ENCODE measurements at regions not wholly inside any gene's neighbourhood (a gene's known extent, or its start where the extent isn't known, plus 50 kb on each side); places are given as distances from the start of the nearest gene placed in this dataset.

GRCh38 chr11:69378303-69379141 is 84.6 kb downstream of the MYEOV start:
- no peak for DNase-seq (ENCODE audit: low spot score)

- DNase-seq (ENCODE audit: low spot score), result no peak
These were observed 86.5 kb downstream of the MYEOV start for GRCh38 chr11:69380451-69380901.

GRCh38 chr11:69380921-69381581 is 87.1 kb downstream of the MYEOV start:
- DNase-seq (ENCODE audit: low spot score), result no peak

- no peak for DNase-seq (ENCODE audit: low spot score)
These were observed 87.8 kb downstream of the MYEOV start for GRCh38 chr11:69381681-69382130.

- DNase-seq (ENCODE audit: low spot score), result no peak
These were observed 88.5 kb downstream of the MYEOV start for GRCh38 chr11:69382131-69383128.

- DNase-seq (ENCODE audit: low spot score), result no peak
These were observed 89.7 kb downstream of the MYEOV start for GRCh38 chr11:69383372-69384250.

- DNase-seq (ENCODE audit: low spot score), result no peak
These were observed 90.5 kb downstream of the MYEOV start for GRCh38 chr11:69384251-69385143.

GRCh38 chr11:69385144-69385820 is 91.3 kb downstream of the MYEOV start:
- DNase-seq (ENCODE audit: low spot score), result no peak

GRCh38 chr11:69385832-69386427 is 92.0 kb downstream of the MYEOV start:
- DNase-seq (ENCODE audit: low spot score), result no peak

- no peak for DNase-seq (ENCODE audit: low spot score)
These were observed 92.8 kb downstream of the MYEOV start for GRCh38 chr11:69386594-69387408.

GRCh38 chr11:69387409-69387885 is 93.5 kb downstream of the MYEOV start:
- DNase-seq (ENCODE audit: low spot score), result no peak

- DNase-seq (ENCODE audit: low spot score), result no peak
These were observed 93.3 kb upstream of the LINC01488 start for GRCh38 chr11:69388210-69388609.

- no peak for DNase-seq (ENCODE audit: low spot score)
These were observed 92.8 kb upstream of the LINC01488 start for GRCh38 chr11:69388661-69389060.

- no peak for DNase-seq (ENCODE audit: low spot score)
These were observed 90.9 kb upstream of the LINC01488 start for GRCh38 chr11:69390561-69390960.

GRCh38 chr11:69391192-69392103 is 90.0 kb upstream of the LINC01488 start:
- no peak for DNase-seq (ENCODE audit: low spot score)

- no peak for DNase-seq (ENCODE audit: low spot score)
These were observed 89.3 kb upstream of the LINC01488 start for GRCh38 chr11:69392104-69392653.

Data from putamen (tissue), 1 donor.